Endothelial cell of umbilical vein (primary cell): ENCODE measurements at regions not wholly inside any gene's neighbourhood (a gene's known extent, or its start where the extent isn't known, plus 50 kb on each side); places are given as distances from the start of the nearest gene placed in this dataset.

Source experiments
- BruUV-seq: library from RNA; stranded (reverse); fragments of 400-500 nt; replicated peaks from 2 replicates; lab custom pipeline; 2021; lab: Mats Ljungman, UMichigan
- CTCF ChIA-PET: fragments of 300-600, 350-600 bp; sonication (Branson Sonifier 250); formaldehyde crosslinking; loops from one replicate; lab custom pipeline; 2021; ENCODE audit warnings: antibody characterized with exemption, inconsistent platforms; lab: Charles Lee
- POLR2A ChIA-PET: fragments of 300-600, 350-600 bp; sonication (Branson Sonifier 250); formaldehyde crosslinking; loops from one replicate; lab custom pipeline; 2021; ENCODE audit warnings: antibody characterized with exemption, inconsistent platforms; lab: Charles Lee
- DNase-seq: peaks from one replicate; pipeline ENCODE4 v3.0.0-alpha.2; 2011; ENCODE audit warnings: low read depth, low spot score
- FAIRE-seq: peaks from 2 replicates; lab custom pipeline; 2011; peaks lifted over from hg19 to GRCh38; lab: Jason Lieb, UNC
- H2AFZ ChIP-seq: 2 replicates; pipeline ENCODE4 v1.6.0; 2012; ENCODE audit warnings: low read depth, low read length, control low read depth, inconsistent platforms
- H3K27ac ChIP-seq: 2 replicates; pipeline ENCODE4 v1.5.1; 2011; ENCODE audit warnings: low read depth, mild to moderate bottlenecking, control low read depth, low read length, moderate library complexity; ENCODE audit not compliant: insufficient read depth
- H3K27me3 ChIP-seq, 2 experiments: 2 replicates each; pipeline versions ENCODE4 v1.6.0 to v1.6.1; 2011; ENCODE audit warnings: low read length in 2 of 2, mixed read lengths in 1 of 2; ENCODE audit not compliant: control insufficient read depth in 2 of 2, insufficient read depth in 2 of 2
- H3K36me3 ChIP-seq, 2 experiments: 2 replicates in 1 of 2; 3 replicates in 1 of 2; pipeline ENCODE4 v1.5.1; 2011; ENCODE audit warnings: low read length in 2 of 2, mild to moderate bottlenecking in 1 of 2, moderate library complexity in 1 of 2; ENCODE audit not compliant: control insufficient read depth in 2 of 2, insufficient read depth in 2 of 2; ENCODE audit errors: extremely low read depth in 1 of 2
- H3K4me1 ChIP-seq: 3 replicates; pipeline ENCODE4 v1.5.1; 2011; ENCODE audit warnings: mild to moderate bottlenecking, low read length; ENCODE audit not compliant: control insufficient read depth, insufficient read depth; ENCODE audit errors: extremely low read depth
- H3K4me2 ChIP-seq: 2 replicates; pipeline ENCODE4 v1.6.1; 2011; ENCODE audit warnings: low read length, control low read depth, mixed read lengths; ENCODE audit not compliant: insufficient read depth
- H3K4me3 ChIP-seq, 3 experiments: fragments of 200-600 bp in 1 of 3; sonication (generic), shearing (Covaris generic) in 1 of 3; replicated peaks in 1 of 3; 2 replicates each; pipeline ENCODE4 v1.5.1; 2011 to 2016; ENCODE audit warnings: control low read depth in 3 of 3, low read length in 3 of 3, mild to moderate bottlenecking in 2 of 3, inconsistent platforms in 1 of 3, low read depth in 1 of 3, moderate library complexity in 1 of 3; ENCODE audit not compliant: insufficient read depth in 1 of 3
- H3K79me2 ChIP-seq: 2 replicates; pipeline ENCODE4 v1.6.0; 2012; ENCODE audit warnings: low read length, inconsistent platforms; ENCODE audit not compliant: control insufficient read depth, insufficient read depth
- H3K9ac ChIP-seq: replicated peaks from 2 replicates; pipeline ENCODE3; 2011; ENCODE audit warnings: low read length, control low read depth; ENCODE audit not compliant: insufficient read depth; ENCODE audit errors: extremely low read depth
- H3K9me1 ChIP-seq: replicated peaks from 3 replicates; pipeline ENCODE4 v1.6.0; 2011; ENCODE audit warnings: mild to moderate bottlenecking, low read length; ENCODE audit not compliant: control insufficient read depth, insufficient read depth; ENCODE audit errors: extremely low read depth
- H3K9me3 ChIP-seq: replicated peaks from 2 replicates; pipeline ENCODE4 v1.5.1; 2012; ENCODE audit warnings: low read length, inconsistent platforms; ENCODE audit not compliant: control insufficient read depth, insufficient read depth
- H4K20me1 ChIP-seq: replicated peaks from 2 replicates; pipeline ENCODE3; 2011; ENCODE audit warnings: mild to moderate bottlenecking, low read length; ENCODE audit not compliant: control insufficient read depth, insufficient read depth; ENCODE audit errors: extremely low read depth
- EZH2 ChIP-seq: IDR thresholded peaks from 2 replicates; pipeline ENCODE4 v1.6.1; 2012; ENCODE audit warnings: borderline replicate concordance, low read depth, mild to moderate bottlenecking, moderate library complexity, low read length, inconsistent platforms; ENCODE audit not compliant: severe bottlenecking
- FOS ChIP-seq: IDR thresholded peaks from 2 replicates; pipeline ENCODE4 v1.6.1; 2011; ENCODE audit warnings: mild to moderate bottlenecking, low read length, moderate library complexity, borderline replicate concordance; ENCODE audit not compliant: insufficient read depth
- GATA2 ChIP-seq: IDR thresholded peaks from 2 replicates; pipeline ENCODE4 v1.7.0; 2011; ENCODE audit warnings: low read depth, mild to moderate bottlenecking, moderate library complexity, mixed read lengths, low read length; ENCODE audit not compliant: insufficient read length, insufficient read depth
- JUN ChIP-seq: IDR thresholded peaks from 2 replicates; pipeline ENCODE4 v1.6.1; 2011; ENCODE audit warnings: borderline replicate concordance, low read depth; ENCODE audit not compliant: insufficient read length, insufficient read depth
- MYC ChIP-seq: IDR thresholded peaks from one replicate; pipeline ENCODE4 v1.6.1; 2011; ENCODE audit warnings: mild to moderate bottlenecking, low read depth, low read length
- POLR2A ChIP-seq: IDR thresholded peaks from 2 replicates; pipeline ENCODE4 v1.6.1; 2012; ENCODE audit warnings: low read depth, mild to moderate bottlenecking, control low read depth, low read length
- POLR2AphosphoS5 ChIP-seq: IDR thresholded peaks from 2 replicates; pipeline ENCODE4 v1.6.1; 2012; ENCODE audit warnings: low read depth, mild to moderate bottlenecking, control low read depth, low read length, moderate library complexity; ENCODE audit not compliant: insufficient read depth
- dilution Hi-C: fragments of 300-500 bp; cut with MboI; formaldehyde crosslinking; loops from one replicate; pipeline ENCODE4 v1.15.0; 2019; ENCODE audit warnings: low sequenced_read_pairs; ENCODE audit not compliant: extremely low pct_ligation_motif_present
- intact Hi-C: fragments of 100-400 bp; cut with micrococcal nuclease; formaldehyde crosslinking; loops from one replicate; pipeline ENCODE4 v1.10.0; 2022
- TF ChIP-seq, protein P1 (sequence below), 2 donors: IDR thresholded peaks; 1 replicate in 1 of 2; 2 replicates in 1 of 2; pipeline ENCODE4 v1.5.1; 2011; ENCODE audit warnings: low read length in 2 of 2, mild to moderate bottlenecking in 2 of 2, moderate library complexity in 2 of 2, control low read depth in 1 of 2, inconsistent platforms in 1 of 2, low read depth in 1 of 2; ENCODE audit not compliant: insufficient read depth in 1 of 2; ENCODE audit errors: extremely low read depth in 1 of 2
- TF ChIP-seq, protein P2 (sequence below): IDR thresholded peaks from 2 replicates; pipeline ENCODE4 v1.6.1; 2011; ENCODE audit not compliant: insufficient read depth, insufficient read length

GRCh38 chr6:15926256-15926655, 202.6 kb upstream of the MYLIP start:
- no peak overlapping the region for H3K27ac ChIP-seq
- TF ChIP-seq, protein P1, sequence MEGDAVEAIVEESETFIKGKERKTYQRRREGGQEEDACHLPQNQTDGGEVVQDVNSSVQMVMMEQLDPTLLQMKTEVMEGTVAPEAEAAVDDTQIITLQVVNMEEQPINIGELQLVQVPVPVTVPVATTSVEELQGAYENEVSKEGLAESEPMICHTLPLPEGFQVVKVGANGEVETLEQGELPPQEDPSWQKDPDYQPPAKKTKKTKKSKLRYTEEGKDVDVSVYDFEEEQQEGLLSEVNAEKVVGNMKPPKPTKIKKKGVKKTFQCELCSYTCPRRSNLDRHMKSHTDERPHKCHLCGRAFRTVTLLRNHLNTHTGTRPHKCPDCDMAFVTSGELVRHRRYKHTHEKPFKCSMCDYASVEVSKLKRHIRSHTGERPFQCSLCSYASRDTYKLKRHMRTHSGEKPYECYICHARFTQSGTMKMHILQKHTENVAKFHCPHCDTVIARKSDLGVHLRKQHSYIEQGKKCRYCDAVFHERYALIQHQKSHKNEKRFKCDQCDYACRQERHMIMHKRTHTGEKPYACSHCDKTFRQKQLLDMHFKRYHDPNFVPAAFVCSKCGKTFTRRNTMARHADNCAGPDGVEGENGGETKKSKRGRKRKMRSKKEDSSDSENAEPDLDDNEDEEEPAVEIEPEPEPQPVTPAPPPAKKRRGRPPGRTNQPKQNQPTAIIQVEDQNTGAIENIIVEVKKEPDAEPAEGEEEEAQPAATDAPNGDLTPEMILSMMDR (IDR thresholded peaks at IDR 0.05; ENCODE audit: extremely low read depth in 1 of 2, insufficient read depth in 1 of 2, low read depth in 1 of 2, low read length in 2 of 2) = no peak
- TF ChIP-seq POLR2AphosphoS5 (no peak), FOS (no peak), EZH2 (no peak), GATA2 (no peak), POLR2A (no peak), MYC (no peak), JUN (no peak)
- TF ChIP-seq, protein P2, sequence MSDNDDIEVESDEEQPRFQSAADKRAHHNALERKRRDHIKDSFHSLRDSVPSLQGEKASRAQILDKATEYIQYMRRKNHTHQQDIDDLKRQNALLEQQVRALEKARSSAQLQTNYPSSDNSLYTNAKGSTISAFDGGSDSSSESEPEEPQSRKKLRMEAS = no peak
- H3K4me2 ChIP-seq = no peak overlapping the region
- dilution Hi-C loops = no loop called here
- H2AFZ ChIP-seq = no peak overlapping the region
- DNase-seq (no peak), FAIRE-seq (no peak)
- H3K9ac ChIP-seq = no peak overlapping the region
- ChIA-PET CTCF (no interaction called here), POLR2A (no interaction called here)
- no TSS peak for BruUV-seq
- H4K20me1 ChIP-seq = no peaks in the 10 kb centered on the region
- no peaks in the 10 kb centered on the region for H3K27me3 ChIP-seq
- intact Hi-C loops = no loop called here
- H3K4me1 ChIP-seq = peaks cover 23% of the 10 kb centered on the region
- no peaks in the 10 kb centered on the region for H3K79me2 ChIP-seq
- H3K9me3 ChIP-seq = no peaks in the 10 kb centered on the region
- H3K9me1 ChIP-seq = no peaks in the 10 kb centered on the region
- H3K4me3 ChIP-seq = no peak overlapping the region
- no peaks in the 10 kb centered on the region for H3K36me3 ChIP-seq
